ENCODE measurements at regions not wholly inside any gene's neighbourhood (a gene's known extent, or its start where the extent isn't known, plus 50 kb on each side); places are given as distances from the start of the nearest gene placed in this dataset.

- TF ChIP-seq, protein P1, sequence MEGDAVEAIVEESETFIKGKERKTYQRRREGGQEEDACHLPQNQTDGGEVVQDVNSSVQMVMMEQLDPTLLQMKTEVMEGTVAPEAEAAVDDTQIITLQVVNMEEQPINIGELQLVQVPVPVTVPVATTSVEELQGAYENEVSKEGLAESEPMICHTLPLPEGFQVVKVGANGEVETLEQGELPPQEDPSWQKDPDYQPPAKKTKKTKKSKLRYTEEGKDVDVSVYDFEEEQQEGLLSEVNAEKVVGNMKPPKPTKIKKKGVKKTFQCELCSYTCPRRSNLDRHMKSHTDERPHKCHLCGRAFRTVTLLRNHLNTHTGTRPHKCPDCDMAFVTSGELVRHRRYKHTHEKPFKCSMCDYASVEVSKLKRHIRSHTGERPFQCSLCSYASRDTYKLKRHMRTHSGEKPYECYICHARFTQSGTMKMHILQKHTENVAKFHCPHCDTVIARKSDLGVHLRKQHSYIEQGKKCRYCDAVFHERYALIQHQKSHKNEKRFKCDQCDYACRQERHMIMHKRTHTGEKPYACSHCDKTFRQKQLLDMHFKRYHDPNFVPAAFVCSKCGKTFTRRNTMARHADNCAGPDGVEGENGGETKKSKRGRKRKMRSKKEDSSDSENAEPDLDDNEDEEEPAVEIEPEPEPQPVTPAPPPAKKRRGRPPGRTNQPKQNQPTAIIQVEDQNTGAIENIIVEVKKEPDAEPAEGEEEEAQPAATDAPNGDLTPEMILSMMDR (conservative IDR thresholded peaks at IDR 0.05), result no peak
- no peak for TF ChIP-seq ZFX (IDR thresholded peaks at IDR 0.05)
Observed at GRCh38 chr20:58129721-58130151, 98.7 kb downstream of the ANKRD60 start.
